HFFc6 (cell line): ENCODE measurements at regions not wholly inside any gene's neighbourhood (a gene's known extent, or its start where the extent isn't known, plus 50 kb on each side); places are given as distances from the start of the nearest gene placed in this dataset.

Source experiments
- DNase-seq: peaks from one replicate; pipeline ENCODE4 v3.0.0-alpha.2; 2018
- H3K27ac Mint-ChIP-seq: 2 replicates; pipeline ENCODE4 v1.8.0; 2020; ENCODE audit warnings: mild to moderate bottlenecking, mixed read lengths
- H3K27me3 Mint-ChIP-seq: 2 replicates; pipeline ENCODE4 v1.8.0; 2021; ENCODE audit warnings: mild to moderate bottlenecking, moderate library complexity, mixed read lengths; ENCODE audit not compliant: insufficient read depth
- H3K36me3 Mint-ChIP-seq: 2 replicates; pipeline ENCODE4 v1.8.0; 2021; ENCODE audit warnings: low read depth, mixed read lengths
- H3K4me1 Mint-ChIP-seq: 2 replicates; pipeline ENCODE4 v1.8.0; 2020; ENCODE audit warnings: low read depth, mixed read lengths
- H3K4me3 Mint-ChIP-seq: 2 replicates; pipeline ENCODE4 v1.8.0; 2020; ENCODE audit warnings: mild to moderate bottlenecking, moderate library complexity, mixed read lengths
- H3K9me3 Mint-ChIP-seq: 2 replicates; pipeline ENCODE4 v1.8.0; 2020; ENCODE audit warnings: mild to moderate bottlenecking, mixed read lengths
- CTCF ChIP-seq: fragments of 200-600 bp; sonication (generic); IDR thresholded peaks from 2 replicates; pipeline ENCODE4 v1.5.0; 2021; ENCODE audit warnings: antibody characterized with exemption, mild to moderate bottlenecking

GRCh38 chr9:80498001-80498555 lies 926.3 kb downstream of the TLE4 start:
- Mint-ChIP-seq H3K4me1 (no peaks in the 10 kb centered on the region), H3K27me3 (peaks cover 1% of the 10 kb centered on the region; the same call in 1 of the 2 replicates), H3K27ac (no peak overlapping the region), H3K4me3 (no peak overlapping the region), H3K36me3 (no peaks in the 10 kb centered on the region), H3K9me3 (peaks cover 48% of the 10 kb centered on the region)
- DNase-seq, result no peak
- TF ChIP-seq CTCF, result no peak

GRCh38 chr9:80496901-80497556 lies 925.3 kb downstream of the TLE4 start:
- H3K9me3 Mint-ChIP-seq, result peaks cover 43% of the 10 kb centered on the region
- no peak overlapping the region for H3K27ac Mint-ChIP-seq
- no peaks in the 10 kb centered on the region for H3K4me1 Mint-ChIP-seq
- DNase-seq, result no peak
- no peak overlapping the region for H3K4me3 Mint-ChIP-seq
- H3K36me3 Mint-ChIP-seq, result no peaks in the 10 kb centered on the region
- peaks cover 1% of the 10 kb centered on the region; the same call in 1 of the 2 replicates for H3K27me3 Mint-ChIP-seq
- no peak for TF ChIP-seq CTCF

- peaks cover 32% of the 10 kb centered on the region for H3K9me3 Mint-ChIP-seq
- H3K36me3 Mint-ChIP-seq, result no peaks in the 10 kb centered on the region
- DNase-seq, result no peak
- TF ChIP-seq CTCF, result no peak
- no peaks in the 10 kb centered on the region for H3K4me1 Mint-ChIP-seq
- H3K4me3 Mint-ChIP-seq, result no peak overlapping the region
- H3K27ac Mint-ChIP-seq, result no peak overlapping the region
- no peaks in the 10 kb centered on the region for H3K27me3 Mint-ChIP-seq
Observed at GRCh38 chr9:80493258-80493657, 921.5 kb downstream of the TLE4 start.

GRCh38 chr9:80492221-80492620 lies 920.5 kb downstream of the TLE4 start:
- Mint-ChIP-seq H3K4me3 (no peak overlapping the region), H3K36me3 (no peaks in the 10 kb centered on the region), H3K9me3 (peaks cover 26% of the 10 kb centered on the region), H3K4me1 (no peaks in the 10 kb centered on the region), H3K27me3 (no peaks in the 10 kb centered on the region), H3K27ac (no peak overlapping the region)
- no peak for DNase-seq
- TF ChIP-seq CTCF, result no peak

GRCh38 chr9:80491086-80491696 lies 919.4 kb downstream of the TLE4 start:
- Mint-ChIP-seq H3K4me1 (no peaks in the 10 kb centered on the region), H3K9me3 (peaks cover 21% of the 10 kb centered on the region), H3K27ac (no peak overlapping the region), H3K27me3 (no peaks in the 10 kb centered on the region), H3K36me3 (no peaks in the 10 kb centered on the region), H3K4me3 (no peak overlapping the region)
- no peak for DNase-seq
- no peak for TF ChIP-seq CTCF
